ELR (cell line): ENCODE measurements at regions not wholly inside any gene's neighbourhood (a gene's known extent, or its start where the extent isn't known, plus 50 kb on each side); places are given as distances from the start of the nearest gene placed in this dataset.

ENCODE experiments used
- DNase-seq: peaks from one replicate; pipeline ENCODE4 v3.0.0-alpha.2; 2015; ENCODE audit warnings: low read depth

GRCh38 chr6:166009385-166010031 lies 158.1 kb downstream of the TBXT start:
- no peak for DNase-seq

- peak; percentile 69 for DNase-seq
These were observed 158.9 kb downstream of the TBXT start for GRCh38 chr6:166008441-166009369.

DNA sequence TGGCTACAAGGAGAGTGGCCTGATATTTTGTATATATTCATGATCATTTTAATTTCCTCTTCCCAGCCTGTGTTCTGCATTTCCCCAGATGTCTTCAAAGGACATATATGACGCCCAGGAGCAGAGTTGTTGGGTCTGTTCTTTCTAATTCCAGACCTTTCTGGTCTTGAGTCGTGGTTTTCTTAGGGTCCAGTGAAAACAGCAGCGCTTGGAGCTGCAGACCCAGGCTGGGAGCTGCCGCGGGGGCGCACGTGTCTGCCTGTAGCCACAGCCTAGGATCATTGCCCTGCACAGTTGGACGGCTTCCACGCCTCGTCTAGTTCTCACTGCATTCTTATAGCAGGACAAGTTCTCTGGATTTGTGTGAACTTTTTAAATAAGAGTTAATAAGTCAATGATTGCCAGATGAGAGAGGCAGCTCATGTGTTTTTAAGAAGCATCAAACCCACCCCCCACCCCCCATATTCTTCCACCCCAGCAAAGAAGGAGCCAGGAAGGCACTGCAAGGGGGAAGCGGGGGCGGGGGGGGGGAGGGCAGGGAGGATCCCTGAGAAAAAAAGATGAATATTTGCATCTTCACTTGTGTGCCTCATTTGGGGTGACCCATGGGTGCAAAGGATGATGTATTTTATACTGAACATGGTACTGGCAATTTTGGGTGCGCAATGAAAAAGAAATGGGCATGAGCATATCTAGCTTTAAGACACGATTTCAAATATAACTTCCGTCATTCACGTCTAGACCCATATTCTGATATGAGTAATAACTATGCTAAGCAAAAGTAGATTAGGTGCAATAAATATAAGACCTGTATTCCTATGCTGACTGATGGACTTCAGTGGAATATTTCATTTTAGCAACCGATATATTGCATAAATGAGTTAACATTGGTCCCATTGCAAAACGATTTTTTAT lies 160.0 kb downstream of the TBXT start:
- DNase-seq: peak; percentile 56

GRCh38 chr6:166006900-166007301 lies 160.8 kb downstream of the TBXT start:
- DNase-seq: peak; percentile 19

- peak; percentile 87 for DNase-seq
These were observed 161.4 kb downstream of the TBXT start for GRCh38 chr6:166005944-166006899.

DNA sequence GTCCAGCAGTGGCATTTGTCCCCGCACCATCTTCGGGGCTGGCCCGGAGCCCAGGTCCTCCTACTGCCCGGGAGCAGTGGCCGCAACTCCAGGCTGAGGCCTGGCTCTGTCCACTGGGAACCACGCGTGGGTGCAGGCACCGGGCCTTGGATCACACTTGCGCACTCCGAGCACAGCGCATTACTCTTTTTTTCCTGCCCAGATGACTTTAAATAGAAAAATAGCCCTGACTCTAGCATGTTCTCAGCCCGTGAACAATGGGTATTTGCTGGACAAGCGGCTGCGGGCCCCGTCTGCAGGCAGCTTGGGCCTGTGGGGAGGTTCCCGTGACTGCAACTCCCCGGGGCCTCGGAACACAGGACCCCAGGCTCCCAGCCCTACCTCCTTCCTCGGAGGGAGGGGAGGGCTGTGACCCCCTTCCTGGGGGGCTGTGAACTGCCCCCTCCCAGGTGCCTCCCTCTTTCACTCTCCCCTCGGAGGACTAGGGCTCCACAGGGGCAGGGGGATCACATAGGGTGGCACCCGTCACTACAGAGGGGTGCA lies 162.2 kb downstream of the TBXT start:
- DNase-seq: peak; percentile 36

GRCh38 chr6:166004876-166005275 lies 162.8 kb downstream of the TBXT start:
- no peak for DNase-seq

- DNase-seq: no peak
These were observed 163.2 kb downstream of the TBXT start for GRCh38 chr6:166004471-166004870.

- DNase-seq: no peak
These were observed 164.1 kb downstream of the TBXT start for GRCh38 chr6:166003569-166003968.

DNA sequence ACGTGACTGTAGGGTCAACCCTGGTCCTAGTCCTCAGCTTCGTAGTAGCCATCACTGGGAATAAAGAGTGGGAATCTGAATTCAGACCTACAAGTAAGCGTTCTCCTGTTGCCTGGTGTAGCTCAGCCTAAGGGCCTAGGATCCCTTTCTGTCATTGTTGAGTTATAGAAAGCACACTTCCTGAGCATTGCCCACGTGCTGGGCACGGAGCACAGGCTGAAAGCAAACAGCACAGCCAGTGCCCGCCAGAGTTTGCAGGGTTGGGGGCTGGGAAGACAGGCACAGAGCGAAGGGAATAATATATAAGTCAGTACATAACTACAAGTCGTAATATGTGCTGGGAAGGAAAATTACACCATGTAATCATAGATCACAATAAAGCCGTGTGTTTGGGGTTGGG lies 166.3 kb downstream of the TBXT start:
- no peak for DNase-seq

GRCh38 chr6:165999279-165999678 lies 168.4 kb downstream of the TBXT start:
- DNase-seq: no peak

DNA sequence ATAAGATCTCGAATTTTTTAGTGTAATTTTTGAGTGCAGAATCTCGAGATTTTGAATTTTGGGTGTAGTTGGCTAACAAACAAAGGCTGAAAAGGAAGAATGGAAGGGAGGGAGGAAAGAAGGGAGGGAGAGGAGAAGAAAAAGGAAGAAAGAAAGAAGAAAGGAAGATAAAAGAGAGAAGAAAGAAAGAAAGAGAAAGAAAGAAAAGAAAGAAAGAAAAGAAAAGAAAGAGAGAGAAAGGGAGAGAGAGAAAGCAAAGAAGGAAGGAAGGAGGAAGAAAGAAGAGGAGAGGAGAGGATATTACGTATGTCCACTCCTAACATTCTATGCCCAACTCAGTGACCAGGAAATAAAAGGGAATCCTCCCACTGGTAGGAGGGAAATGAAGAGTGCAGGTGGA lies 169.6 kb downstream of the TBXT start:
- DNase-seq: no peak

- no peak for DNase-seq
These were observed 176.3 kb downstream of the TBXT start for GRCh38 chr6:165991341-165991740.

- no peak for DNase-seq
These were observed 177.4 kb downstream of the TBXT start for GRCh38 chr6:165990216-165990615.

GRCh38 chr6:165988757-165989456 lies 178.7 kb downstream of the TBXT start:
- no peak for DNase-seq

DNA sequence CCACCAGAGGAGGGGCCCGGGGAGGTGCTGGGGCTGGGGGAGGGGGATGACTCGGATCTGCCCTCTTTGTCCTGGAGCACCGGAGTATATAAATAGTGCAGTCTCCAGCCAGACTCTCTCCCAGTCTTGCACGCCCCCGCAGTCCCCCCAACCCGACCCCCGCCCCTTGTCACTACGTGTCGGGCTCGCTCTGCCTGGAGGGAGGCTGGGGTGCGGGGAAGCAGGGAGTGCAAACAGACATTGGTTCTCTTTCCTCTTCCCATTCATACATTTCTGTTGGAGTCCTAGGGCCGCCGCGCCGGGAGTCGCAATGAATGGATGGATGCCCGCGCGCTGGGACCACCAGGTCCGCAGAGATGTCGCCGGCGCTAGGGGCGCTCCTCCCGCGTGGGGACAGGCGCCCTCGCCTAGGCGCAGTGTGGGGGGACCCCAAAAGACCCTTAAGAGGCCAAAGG lies 179.3 kb downstream of the TBXT start:
- no peak for DNase-seq

DNA sequence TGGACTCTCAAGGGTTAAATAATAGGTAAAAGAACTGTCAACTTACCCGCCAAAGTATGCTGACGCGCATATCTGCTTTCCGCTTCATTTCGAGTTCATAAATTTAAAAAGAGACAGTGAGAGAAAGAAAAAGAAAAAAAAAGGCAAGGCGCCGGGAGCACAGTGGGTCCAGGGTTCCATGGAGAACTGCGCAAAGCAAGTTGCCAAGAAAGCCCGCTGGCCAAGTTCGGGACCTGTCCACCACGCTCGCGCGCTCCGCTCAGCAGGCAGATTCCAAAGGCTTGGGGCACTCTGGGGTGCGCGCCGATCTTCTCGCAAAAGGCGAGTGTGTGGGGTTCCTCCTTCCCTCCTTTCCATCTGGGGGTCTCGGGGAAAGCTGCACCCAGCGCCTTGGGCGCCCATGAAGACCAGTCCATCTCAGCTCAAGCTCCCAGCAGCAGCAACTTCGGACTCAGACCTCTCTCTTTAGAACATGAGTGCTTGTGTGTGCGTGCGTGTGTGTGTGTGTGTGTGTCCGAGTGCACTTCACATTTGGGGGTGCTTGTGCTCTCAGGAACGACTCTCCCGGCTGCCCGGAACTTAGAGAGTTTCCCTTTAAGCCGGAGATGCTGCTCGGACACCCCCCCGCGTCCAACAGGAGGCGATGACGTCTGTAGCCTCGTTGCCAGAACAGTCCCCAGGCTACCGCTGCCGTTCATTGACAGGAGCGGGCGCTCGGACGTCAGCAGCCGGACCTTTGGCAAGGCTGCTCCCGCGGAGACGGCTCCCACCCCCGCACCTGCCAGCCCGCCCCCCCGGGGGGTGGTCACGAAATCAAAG lies 180.0 kb downstream of the TBXT start:
- peak; percentile 86 for DNase-seq

- DNase-seq: peak; percentile 52
These were observed 180.7 kb downstream of the TBXT start for GRCh38 chr6:165986914-165987482.
